ENCODE measurements at regions not wholly inside any gene's neighbourhood (a gene's known extent, or its start where the extent isn't known, plus 50 kb on each side); places are given as distances from the start of the nearest gene placed in this dataset.
A peak's percentile ranks its signal among the peaks of the same experiment; 100 is the strongest.

DNA sequence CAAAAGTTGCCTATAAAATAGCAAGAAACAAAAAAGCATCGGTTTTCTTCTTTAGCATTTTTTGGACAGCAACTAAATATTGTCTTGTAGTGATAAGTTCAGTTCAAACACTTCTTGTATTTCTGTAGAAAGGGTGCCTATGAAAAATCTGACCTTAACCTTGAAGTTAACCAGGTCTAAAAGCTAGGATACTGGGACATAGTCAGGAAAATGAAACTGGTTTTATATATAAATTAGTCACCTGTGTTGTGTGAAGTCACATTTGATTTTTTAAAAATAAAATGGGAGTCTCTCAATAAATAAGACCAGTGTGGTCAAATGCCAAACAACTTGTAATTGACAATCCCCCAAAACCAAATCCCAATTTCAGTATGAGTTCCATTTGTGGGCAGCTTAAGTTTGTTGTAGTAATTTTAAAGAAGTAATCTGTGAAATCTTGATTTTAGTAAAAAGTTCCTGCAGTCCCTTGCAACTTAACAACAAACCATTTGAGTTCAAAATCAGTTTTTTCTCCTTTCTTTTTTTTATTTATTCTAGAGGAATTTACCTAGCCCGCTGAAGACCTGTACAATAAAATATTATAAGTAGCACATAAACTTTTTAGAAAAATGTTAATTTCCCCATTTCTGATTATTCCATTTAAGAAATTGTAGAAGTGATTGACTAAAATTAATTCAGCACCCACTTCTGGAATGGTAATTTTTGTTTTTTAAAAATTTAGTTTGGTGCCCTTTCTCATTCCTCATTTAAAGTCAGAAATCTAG lies 84.5 kb upstream of the PPARA start:
- TF ChIP-seq, protein P1, sequence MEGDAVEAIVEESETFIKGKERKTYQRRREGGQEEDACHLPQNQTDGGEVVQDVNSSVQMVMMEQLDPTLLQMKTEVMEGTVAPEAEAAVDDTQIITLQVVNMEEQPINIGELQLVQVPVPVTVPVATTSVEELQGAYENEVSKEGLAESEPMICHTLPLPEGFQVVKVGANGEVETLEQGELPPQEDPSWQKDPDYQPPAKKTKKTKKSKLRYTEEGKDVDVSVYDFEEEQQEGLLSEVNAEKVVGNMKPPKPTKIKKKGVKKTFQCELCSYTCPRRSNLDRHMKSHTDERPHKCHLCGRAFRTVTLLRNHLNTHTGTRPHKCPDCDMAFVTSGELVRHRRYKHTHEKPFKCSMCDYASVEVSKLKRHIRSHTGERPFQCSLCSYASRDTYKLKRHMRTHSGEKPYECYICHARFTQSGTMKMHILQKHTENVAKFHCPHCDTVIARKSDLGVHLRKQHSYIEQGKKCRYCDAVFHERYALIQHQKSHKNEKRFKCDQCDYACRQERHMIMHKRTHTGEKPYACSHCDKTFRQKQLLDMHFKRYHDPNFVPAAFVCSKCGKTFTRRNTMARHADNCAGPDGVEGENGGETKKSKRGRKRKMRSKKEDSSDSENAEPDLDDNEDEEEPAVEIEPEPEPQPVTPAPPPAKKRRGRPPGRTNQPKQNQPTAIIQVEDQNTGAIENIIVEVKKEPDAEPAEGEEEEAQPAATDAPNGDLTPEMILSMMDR (IDR thresholded peaks at IDR 0.05; ENCODE audit: low read depth, low read length), result no peak
- DNase-seq (ENCODE audit: extremely low read depth, low read depth), result no peak

DNA sequence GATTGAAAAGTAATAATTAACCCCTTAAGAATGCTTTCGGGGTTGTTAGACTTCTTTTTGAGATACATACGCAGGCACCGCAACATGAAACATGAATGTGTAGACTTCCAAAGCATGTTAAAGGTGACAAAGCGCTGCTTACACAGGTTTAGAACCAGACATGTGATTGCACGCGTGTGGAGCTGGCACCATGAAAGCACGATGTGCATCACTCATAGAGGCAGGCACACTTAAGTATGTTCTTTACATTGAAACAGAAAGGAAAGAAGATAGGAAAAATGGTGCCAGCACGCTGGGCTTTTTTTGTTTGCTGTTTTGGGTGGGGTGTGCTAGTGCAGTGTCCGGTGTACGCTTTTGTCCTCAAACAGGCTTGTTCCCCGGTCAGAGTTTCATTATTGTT lies 83.6 kb upstream of the PPARA start:
- no peak for DNase-seq (ENCODE audit: extremely low read depth, low read depth)
- TF ChIP-seq, protein P1 (IDR thresholded peaks at IDR 0.05; ENCODE audit: low read depth, low read length), result no peak

DNA sequence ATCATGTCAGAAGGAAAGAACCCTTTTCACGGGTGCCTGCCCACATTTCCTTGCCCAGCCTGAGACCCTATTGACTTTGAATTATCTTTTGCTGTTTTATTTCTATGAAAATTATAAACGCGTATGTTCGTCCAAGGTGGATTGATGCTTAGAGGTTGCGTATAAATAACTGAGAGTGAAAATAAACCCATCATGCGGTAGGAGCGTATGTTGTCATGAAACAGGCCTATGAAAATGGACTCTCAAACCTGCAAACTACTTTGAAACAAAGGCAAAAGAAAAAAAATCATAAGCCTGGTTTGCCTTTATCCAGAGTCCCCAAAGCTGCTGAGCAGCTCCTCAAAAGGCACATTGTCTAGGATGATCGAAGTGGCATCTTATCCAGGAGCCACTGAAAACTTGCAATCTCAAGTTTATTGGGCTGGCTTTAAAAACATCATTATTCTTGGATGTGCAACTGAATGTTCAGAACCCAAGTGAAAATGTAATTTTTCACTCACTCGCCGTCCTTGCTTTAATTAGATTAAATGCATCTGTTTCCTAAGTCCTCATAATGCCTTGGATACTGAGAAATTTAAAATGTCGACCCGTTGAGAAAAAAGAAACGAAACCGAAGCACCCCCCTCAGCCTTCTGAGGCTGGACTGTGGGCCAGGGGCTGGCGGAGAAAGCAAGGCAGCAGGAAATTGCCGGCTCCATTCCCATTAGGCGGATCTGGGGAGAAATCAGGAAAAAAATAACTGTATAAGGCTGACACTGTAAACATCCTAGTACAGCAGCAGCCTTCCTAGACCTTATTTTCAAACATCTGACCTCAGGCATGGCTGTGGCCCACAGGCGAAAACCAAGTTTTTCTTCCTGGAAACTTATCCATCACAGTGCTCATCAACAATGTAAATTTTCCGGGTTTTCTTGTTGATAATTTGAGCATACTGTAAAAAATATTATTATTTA lies 82.9 kb upstream of the PPARA start:
- TF ChIP-seq, protein P1 (IDR thresholded peaks at IDR 0.05; ENCODE audit: low read depth, low read length), result no peak
- DNase-seq (ENCODE audit: extremely low read depth, low read depth), result no peak

DNA sequence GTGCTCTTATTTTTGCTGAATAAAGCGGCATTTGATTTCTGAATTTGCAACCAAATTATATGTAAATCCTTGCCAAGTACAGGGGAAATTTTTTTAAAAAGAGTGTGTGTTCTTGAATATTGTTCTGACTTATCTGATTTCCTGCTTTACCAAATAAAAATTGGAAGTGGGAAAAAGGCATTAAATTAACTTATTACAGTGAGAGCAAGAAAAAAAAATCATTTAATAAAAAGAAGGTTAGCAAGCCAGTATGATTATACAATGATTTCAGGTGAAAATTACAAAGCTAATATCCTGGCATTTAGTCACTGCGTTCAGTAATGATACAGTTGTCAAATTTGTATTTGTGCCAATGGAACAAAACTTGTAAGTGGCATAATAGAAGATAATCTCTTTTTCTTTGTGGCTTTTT lies 82.1 kb upstream of the PPARA start:
- no peak for DNase-seq (ENCODE audit: extremely low read depth, low read depth)
- TF ChIP-seq, protein P1 (IDR thresholded peaks at IDR 0.05; ENCODE audit: low read depth, low read length), result no peak

DNA sequence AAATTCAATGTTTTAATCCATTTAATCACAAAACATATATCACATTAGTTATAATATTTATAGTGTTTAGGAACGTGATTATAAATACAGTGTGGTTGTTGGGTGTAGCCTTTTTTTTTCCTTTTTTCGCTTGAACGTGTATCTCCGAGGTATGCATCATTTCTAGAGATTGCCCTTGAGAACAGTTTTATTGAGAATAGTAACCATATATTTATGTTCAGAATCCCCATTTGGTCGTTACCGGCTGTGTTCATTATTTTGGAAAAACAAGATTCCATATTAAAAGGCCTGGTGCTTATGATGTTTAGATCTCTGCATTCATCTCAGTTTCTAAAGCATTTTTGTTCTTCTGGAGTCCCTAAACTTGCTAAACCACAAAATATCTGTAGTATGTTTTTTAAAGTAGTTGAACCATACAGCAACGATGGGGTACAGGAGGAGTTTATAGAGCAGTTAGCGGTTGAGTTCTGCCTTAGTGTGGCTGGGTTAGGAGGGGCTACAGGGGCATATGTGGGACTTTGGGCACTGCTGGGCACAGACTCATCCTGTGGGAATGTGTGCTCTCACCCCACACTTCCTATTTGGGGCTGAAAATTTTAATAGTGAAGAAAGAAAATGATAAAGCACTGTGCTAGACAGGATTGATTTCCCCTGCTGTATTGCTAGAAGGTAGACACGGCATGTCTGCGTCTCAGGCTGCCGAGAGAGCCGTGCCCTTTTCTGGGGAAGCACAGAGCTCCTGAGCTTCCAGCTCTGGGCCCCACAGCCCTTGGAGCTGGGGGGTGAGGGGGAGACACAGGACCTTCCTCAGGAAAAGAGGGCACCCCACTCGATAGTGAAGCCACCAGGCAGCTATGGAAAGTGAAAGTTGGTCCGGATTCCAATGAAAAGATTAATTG lies 81.5 kb upstream of the PPARA start:
- DNase-seq (ENCODE audit: extremely low read depth, low read depth), result no peak
- TF ChIP-seq, protein P1 (IDR thresholded peaks at IDR 0.05; ENCODE audit: low read depth, low read length), result no peak

DNA sequence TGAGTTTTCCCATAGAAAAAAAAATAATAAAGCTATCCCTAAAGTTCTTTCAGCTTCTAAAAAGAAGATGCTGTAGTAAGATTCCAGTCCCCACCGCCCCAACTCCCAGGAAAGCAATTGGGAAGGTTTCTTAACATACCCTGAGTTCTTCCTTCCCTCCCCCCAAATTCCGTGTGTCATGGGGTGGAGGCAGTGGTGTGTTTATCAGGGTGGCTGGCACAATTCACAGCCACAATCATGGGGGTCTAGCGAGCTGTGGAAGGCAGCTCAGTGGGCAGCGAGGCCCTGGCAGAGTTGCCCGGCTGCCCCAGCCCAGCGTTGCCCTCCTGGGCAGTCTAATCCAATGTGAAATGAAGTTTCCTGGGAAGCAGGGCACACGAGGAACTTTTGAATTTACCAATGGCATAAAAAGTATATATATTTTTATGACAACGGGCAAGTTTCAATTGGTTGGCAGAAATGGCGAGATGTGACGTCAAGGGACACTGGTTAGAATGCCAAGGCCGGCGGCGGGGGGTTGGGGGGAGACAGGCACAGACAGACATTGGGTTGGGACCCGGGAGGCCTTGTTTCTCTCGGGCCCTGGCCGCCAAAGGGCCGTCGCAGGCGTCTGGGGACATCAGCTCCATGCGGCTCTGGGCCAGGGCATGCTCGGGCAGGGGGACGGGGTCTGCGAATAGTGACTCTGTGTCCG lies 80.7 kb upstream of the PPARA start:
- peak; percentile 87 for DNase-seq (ENCODE audit: extremely low read depth, low read depth)
- TF ChIP-seq, protein P1 (IDR thresholded peaks at IDR 0.05; ENCODE audit: low read depth, low read length), result no peak
